HepG2 (cell line): ENCODE measurements at regions not wholly inside any gene's neighbourhood (a gene's known extent, or its start where the extent isn't known, plus 50 kb on each side); places are given as distances from the start of the nearest gene placed in this dataset.

ENCODE experiments used
- ATAC-seq: fragments of 200-7000 bp; cut with Tn5 transposase; 3 replicates; pipeline ENCODE4 v1.9.1; 2020; ENCODE audit warnings: mild to moderate bottlenecking, moderate library complexity
- BruUV-seq: library from RNA; stranded (reverse); fragments of 400-500 nt; replicated peaks from 2 replicates; lab custom pipeline; 2021; lab: Mats Ljungman, UMichigan
- CTCF ChIA-PET: fragments of 300-600 bp; formaldehyde crosslinking; extraction: SDS; loops from one replicate; lab custom pipeline; 2021; ENCODE audit warnings: low total read pairs, inconsistent platforms, low intra/inter-chr PET ratio; lab: Yijun Ruan, JAX
- POLR2A ChIA-PET: fragments of 350-600 bp; sonication (Branson Sonifier 250); formaldehyde crosslinking; loops from one replicate; lab custom pipeline; 2020; ENCODE audit warnings: antibody characterized with exemption, inconsistent platforms; lab: Yijun Ruan, JAX
- DNase-seq: peaks from one replicate; pipeline ENCODE4 v3.0.0-alpha.2; 2015; ENCODE audit warnings: low spot score
- FAIRE-seq: peaks from 3 replicates; lab custom pipeline; 2011; peaks lifted over from hg19 to GRCh38; lab: Jason Lieb, UNC
- H2AFZ ChIP-seq: one replicate; pipeline ENCODE4 v1.6.1; 2011; ENCODE audit warnings: low read length, inconsistent platforms
- H3K27ac ChIP-seq: fragments of 300-600 bp; 3 replicates; pipeline ENCODE4 v1.8.0; 2011; ENCODE audit warnings: mixed run types, mild to moderate bottlenecking, mixed read lengths, low read length, inconsistent platforms; ENCODE audit not compliant: insufficient read depth; ENCODE audit errors: extremely low read length
- H3K27me3 ChIP-seq, 2 experiments: fragments of 200-600 bp in 1 of 2; 2 replicates in 1 of 2; 3 replicates in 1 of 2; pipeline versions ENCODE4 v1.6.0 to v1.8.0; 2011; ENCODE audit warnings: low read length in 2 of 2, mild to moderate bottlenecking in 2 of 2, moderate library complexity in 2 of 2, inconsistent platforms in 1 of 2; ENCODE audit not compliant: insufficient read depth in 2 of 2, control insufficient read depth in 1 of 2
- H3K36me3 ChIP-seq, 2 experiments: fragments of 200-600 bp in 1 of 2; replicated peaks in 1 of 2; 2 replicates in 1 of 2; 3 replicates in 1 of 2; pipeline versions ENCODE4 v1.5.1 to v1.8.0; 2011; ENCODE audit warnings: low read length in 2 of 2, inconsistent platforms in 1 of 2; ENCODE audit not compliant: insufficient read depth in 2 of 2, control insufficient read depth in 1 of 2
- H3K4me1 ChIP-seq: 2 replicates; pipeline ENCODE4 v1.5.1; 2012; ENCODE audit warnings: low read length, inconsistent platforms; ENCODE audit not compliant: insufficient read depth
- H3K4me2 ChIP-seq: 2 replicates; pipeline ENCODE4 v1.6.0; 2011; ENCODE audit warnings: low read depth, low read length, inconsistent platforms
- H3K4me3 ChIP-seq, 3 experiments: fragments of 200-600 bp in 1 of 3; sonication (generic), shearing (Covaris generic) in 1 of 3; replicated peaks in 1 of 3; 2 replicates each; pipeline ENCODE4 v1.5.1; 2011 to 2016; ENCODE audit warnings: low read length in 3 of 3, inconsistent platforms in 2 of 3, low read depth in 2 of 3, mild to moderate bottlenecking in 2 of 3, control low read depth in 1 of 3, mixed read lengths in 1 of 3; ENCODE audit not compliant: insufficient read depth in 1 of 3
- H3K79me2 ChIP-seq: one replicate; pipeline ENCODE4 v1.6.1; 2011; ENCODE audit warnings: low read length, inconsistent platforms; ENCODE audit not compliant: insufficient read depth
- H3K9ac ChIP-seq: 2 replicates; pipeline ENCODE4 v1.6.0; 2011; ENCODE audit warnings: mild to moderate bottlenecking, low read depth, low read length, inconsistent platforms; ENCODE audit not compliant: insufficient read depth
- H3K9me3 ChIP-seq: 2 replicates; pipeline ENCODE4 v1.5.1; 2012; ENCODE audit warnings: mild to moderate bottlenecking, low read length
- H4K20me1 ChIP-seq: 2 replicates; pipeline ENCODE4 v1.6.0; 2011; ENCODE audit warnings: inconsistent platforms, mild to moderate bottlenecking, low read length, moderate library complexity; ENCODE audit not compliant: insufficient read depth
- ARID3A ChIP-seq: IDR thresholded peaks from 2 replicates; pipeline ENCODE4 v1.6.1; 2012; ENCODE audit warnings: low read depth, low read length, improper control_type of control experiment
- HMG20A ChIP-seq: IDR thresholded peaks from 2 replicates; pipeline ENCODE4 v1.6.1; 2016; ENCODE audit warnings: borderline replicate concordance
- RORA ChIP-seq: sonication (generic); formaldehyde crosslinking; IDR thresholded peaks from 2 replicates; pipeline ENCODE4 v1.5.0; 2020; ENCODE audit warnings: mild to moderate bottlenecking, missing genetic modification reagents, moderate library complexity
- ZNF501 ChIP-seq: sonication (generic); formaldehyde crosslinking; IDR thresholded peaks from 2 replicates; pipeline ENCODE4 v1.5.1; 2020; ENCODE audit warnings: mild to moderate bottlenecking, moderate library complexity, missing genetic modification reagents
- WGBS: methylation state at CpG from one replicate; pipeline ENCODE4 v1.1.6; 2017; ENCODE audit warnings: low lambda C conversion rate; 5-methylcytosine and 5-hydroxymethylcytosine counted together
- in situ Hi-C: cut with HindIII; loops from 2 replicates; pipeline ENCODE4 v1.10.0; 2017; ENCODE audit warnings: low pct_unique_long_range_greater_than_20kb; ENCODE audit not compliant: extremely low pct_ligation_motif_present
- intact Hi-C: fragments of 100-400 bp; cut with micrococcal nuclease; formaldehyde crosslinking; loops from one replicate; pipeline ENCODE4 v1.10.0; 2022; ENCODE audit not compliant: unreplicated experiment
- TF ChIP-seq, protein P1 (sequence below): sonication (generic); formaldehyde crosslinking; IDR thresholded peaks from 2 replicates; pipeline ENCODE4 v1.5.0; 2020; ENCODE audit warnings: mild to moderate bottlenecking, missing genetic modification reagents, borderline replicate concordance

GRCh38 chrX:5051831-5052491 lies 1176.7 kb downstream of the NLGN4X start:
- Histone ChIP-seq H3K4me2 (no peak overlapping the region), H3K36me3 (no peaks in the 10 kb centered on the region), H2AFZ (no peak overlapping the region), H3K27me3 (no peaks in the 10 kb centered on the region), H3K9me3 (peaks cover 36% of the 10 kb centered on the region), H4K20me1 (no peaks in the 10 kb centered on the region), H3K9ac (no peak overlapping the region), H3K4me3 (no peak overlapping the region), H3K27ac (no peak overlapping the region), H3K4me1 (no peaks in the 10 kb centered on the region), H3K79me2 (no peaks in the 10 kb centered on the region)
- TF ChIP-seq ZNF501 (CRISPR knock-in tag) (no peak), RORA (CRISPR knock-in tag) (no peak), HMG20A (CRISPR knock-in tag) (no peak), ARID3A (no peak)
- TF ChIP-seq, protein P1, sequence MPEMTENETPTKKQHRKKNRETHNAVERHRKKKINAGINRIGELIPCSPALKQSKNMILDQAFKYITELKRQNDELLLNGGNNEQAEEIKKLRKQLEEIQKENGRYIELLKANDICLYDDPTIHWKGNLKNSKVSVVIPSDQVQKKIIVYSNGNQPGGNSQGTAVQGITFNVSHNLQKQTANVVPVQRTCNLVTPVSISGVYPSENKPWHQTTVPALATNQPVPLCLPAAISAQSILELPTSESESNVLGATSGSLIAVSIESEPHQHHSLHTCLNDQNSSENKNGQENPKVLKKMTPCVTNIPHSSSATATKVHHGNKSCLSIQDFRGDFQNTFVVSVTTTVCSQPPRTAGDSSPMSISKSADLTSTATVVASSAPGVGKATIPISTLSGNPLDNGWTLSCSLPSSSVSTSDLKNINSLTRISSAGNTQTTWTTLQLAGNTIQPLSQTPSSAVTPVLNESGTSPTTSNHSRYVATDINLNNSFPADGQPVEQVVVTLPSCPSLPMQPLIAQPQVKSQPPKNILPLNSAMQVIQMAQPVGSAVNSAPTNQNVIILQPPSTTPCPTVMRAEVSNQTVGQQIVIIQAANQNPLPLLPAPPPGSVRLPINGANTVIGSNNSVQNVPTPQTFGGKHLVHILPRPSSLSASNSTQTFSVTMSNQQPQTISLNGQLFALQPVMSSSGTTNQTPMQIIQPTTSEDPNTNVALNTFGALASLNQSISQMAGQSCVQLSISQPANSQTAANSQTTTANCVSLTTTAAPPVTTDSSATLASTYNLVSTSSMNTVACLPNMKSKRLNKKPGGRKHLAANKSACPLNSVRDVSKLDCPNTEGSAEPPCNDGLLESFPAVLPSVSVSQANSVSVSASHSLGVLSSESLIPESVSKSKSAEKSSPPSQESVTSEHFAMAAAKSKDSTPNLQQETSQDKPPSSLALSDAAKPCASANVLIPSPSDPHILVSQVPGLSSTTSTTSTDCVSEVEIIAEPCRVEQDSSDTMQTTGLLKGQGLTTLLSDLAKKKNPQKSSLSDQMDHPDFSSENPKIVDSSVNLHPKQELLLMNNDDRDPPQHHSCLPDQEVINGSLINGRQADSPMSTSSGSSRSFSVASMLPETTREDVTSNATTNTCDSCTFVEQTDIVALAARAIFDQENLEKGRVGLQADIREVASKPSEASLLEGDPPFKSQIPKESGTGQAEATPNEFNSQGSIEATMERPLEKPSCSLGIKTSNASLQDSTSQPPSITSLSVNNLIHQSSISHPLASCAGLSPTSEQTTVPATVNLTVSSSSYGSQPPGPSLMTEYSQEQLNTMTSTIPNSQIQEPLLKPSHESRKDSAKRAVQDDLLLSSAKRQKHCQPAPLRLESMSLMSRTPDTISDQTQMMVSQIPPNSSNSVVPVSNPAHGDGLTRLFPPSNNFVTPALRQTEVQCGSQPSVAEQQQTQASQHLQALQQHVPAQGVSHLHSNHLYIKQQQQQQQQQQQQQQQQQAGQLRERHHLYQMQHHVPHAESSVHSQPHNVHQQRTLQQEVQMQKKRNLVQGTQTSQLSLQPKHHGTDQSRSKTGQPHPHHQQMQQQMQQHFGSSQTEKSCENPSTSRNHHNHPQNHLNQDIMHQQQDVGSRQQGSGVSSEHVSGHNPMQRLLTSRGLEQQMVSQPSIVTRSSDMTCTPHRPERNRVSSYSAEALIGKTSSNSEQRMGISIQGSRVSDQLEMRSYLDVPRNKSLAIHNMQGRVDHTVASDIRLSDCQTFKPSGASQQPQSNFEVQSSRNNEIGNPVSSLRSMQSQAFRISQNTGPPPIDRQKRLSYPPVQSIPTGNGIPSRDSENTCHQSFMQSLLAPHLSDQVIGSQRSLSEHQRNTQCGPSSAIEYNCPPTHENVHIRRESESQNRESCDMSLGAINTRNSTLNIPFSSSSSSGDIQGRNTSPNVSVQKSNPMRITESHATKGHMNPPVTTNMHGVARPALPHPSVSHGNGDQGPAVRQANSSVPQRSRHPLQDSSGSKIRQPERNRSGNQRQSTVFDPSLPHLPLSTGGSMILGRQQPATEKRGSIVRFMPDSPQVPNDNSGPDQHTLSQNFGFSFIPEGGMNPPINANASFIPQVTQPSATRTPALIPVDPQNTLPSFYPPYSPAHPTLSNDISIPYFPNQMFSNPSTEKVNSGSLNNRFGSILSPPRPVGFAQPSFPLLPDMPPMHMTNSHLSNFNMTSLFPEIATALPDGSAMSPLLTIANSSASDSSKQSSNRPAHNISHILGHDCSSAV (CRISPR knock-in tag): no peak
- intact Hi-C loops (no loop called here), in situ Hi-C loops (no loop called here)
- BruUV-seq: no TSS peak
- ATAC-seq: no peak
- FAIRE-seq: no peak
- POLR2A ChIA-PET: no interaction called here
- no peak for DNase-seq
- CTCF ChIA-PET: no interaction called here
- 3% methylated on average over 4 of the region's 5 CpGs for WGBS
